Tibial artery (tissue), 4 donors: ENCODE measurements at regions not wholly inside any gene's neighbourhood (a gene's known extent, or its start where the extent isn't known, plus 50 kb on each side); places are given as distances from the start of the nearest gene placed in this dataset.

Source experiments
- DNase-seq, 2 donors: peaks; one replicate each; pipeline ENCODE4 v3.0.0-alpha.2; 2019
- H3K27ac ChIP-seq, 2 donors: fragments of 200-600 bp; sonication (generic) in 1 of 2; 1 replicate in 1 of 2; 2 replicates in 1 of 2; pipeline ENCODE4 v1.5.1; 2018 to 2019; ENCODE audit warnings: mild to moderate bottlenecking in 1 of 2
- H3K27me3 ChIP-seq, 2 donors: fragments of 200-600 bp; sonication (generic) in 1 of 2; one replicate each; pipeline versions ENCODE4 v1.5.1 to v1.6.0; 2016 to 2019
- H3K36me3 ChIP-seq, 3 donors: fragments of 200-600 bp; sonication (generic) in 2 of 3; one replicate each; pipeline ENCODE4 v1.5.1; 2016 to 2019; ENCODE audit warnings: mild to moderate bottlenecking in 2 of 3
- H3K4me1 ChIP-seq, 4 donors: fragments of 200-600 bp; sonication (generic) in 2 of 4; 1 replicate in 3 of 4; 2 replicates in 1 of 4; pipeline ENCODE4 v1.5.1; 2016 to 2019
- H3K4me3 ChIP-seq, 2 donors: fragments of 200-600 bp; sonication (generic) in 1 of 2; 1 replicate in 1 of 2; 2 replicates in 1 of 2; pipeline ENCODE4 v1.5.1; 2018 to 2019; ENCODE audit warnings: mild to moderate bottlenecking in 2 of 2
- H3K9me3 ChIP-seq, 3 donors: fragments of 200-600 bp; sonication (generic) in 1 of 3; one replicate each; pipeline ENCODE4 v1.5.1; 2016 to 2019
- CTCF ChIP-seq, 2 experiments: fragments of 200-600 bp in 1 of 2; fragments of 450-650 bp in 1 of 2; IDR thresholded peaks; one replicate each; pipeline ENCODE4 v1.5.1; 2017 to 2019; ENCODE audit warnings: antibody characterized with exemption in 2 of 2, mild to moderate bottlenecking in 1 of 2, moderate library complexity in 1 of 2
- intact Hi-C: fragments of 100-400 bp; cut with DNase I; formaldehyde crosslinking; loops from one replicate; pipeline ENCODE4 v1.15.0; 2023; ENCODE audit warnings: low total_unique reads

GRCh38 chr9:29213417-29214153 lies 1640.3 kb upstream of the C9orf72 start, which contains the start of gene LINGO2:
TSS of gene LINGO2 (minus strand) at chr9:29213601.
- Histone ChIP-seq H3K4me3 (peak within 1 kb of the TSS in 1 of 2 donors; percentile 37), H3K27ac (no peak within 1 kb of the TSS), H3K36me3 (no peaks in the 10 kb centered on the region), H3K9me3 (no peaks in the 10 kb centered on the region), H3K27me3 (peaks cover 0 to 57% of the 10 kb centered on the region in 2 donors), H3K4me1 (peaks cover 0 to 33% (median 19%) of the 10 kb centered on the region in 4 donors)
- intact Hi-C loops = no loop called here
- DNase-seq = no peak
- no peak for TF ChIP-seq CTCF (IDR thresholded peaks at IDR 0.05)

GRCh38 chr9:29214154-29214689 lies 1640.9 kb upstream of the C9orf72 start:
- DNase-seq = no peak
- intact Hi-C loops = no loop called here
- Histone ChIP-seq H3K4me3 (no peak overlapping the region), H3K36me3 (no peaks in the 10 kb centered on the region), H3K27ac (no peak overlapping the region), H3K27me3 (peaks cover 0 to 57% of the 10 kb centered on the region in 2 donors), H3K4me1 (peaks cover 0 to 33% (median 19%) of the 10 kb centered on the region in 4 donors), H3K9me3 (no peaks in the 10 kb centered on the region)
- no peak for TF ChIP-seq CTCF (IDR thresholded peaks at IDR 0.05)

- no peak overlapping the region for H3K27ac ChIP-seq
- H3K4me3 ChIP-seq = no peak overlapping the region
- no peak for TF ChIP-seq CTCF (IDR thresholded peaks at IDR 0.05)
- intact Hi-C loops = no loop called here
- peaks cover 0 to 33% (median 19%) of the 10 kb centered on the region in 4 donors for H3K4me1 ChIP-seq
- no peaks in the 10 kb centered on the region for H3K9me3 ChIP-seq
- no peaks in the 10 kb centered on the region for H3K36me3 ChIP-seq
- no peak for DNase-seq
- peaks cover 0 to 57% of the 10 kb centered on the region in 2 donors for H3K27me3 ChIP-seq
Measured at GRCh38 chr9:29214690-29215253, 1641.5 kb upstream of the C9orf72 start.

- H3K27ac ChIP-seq = no peak overlapping the region
- H3K9me3 ChIP-seq = no peaks in the 10 kb centered on the region
- H3K36me3 ChIP-seq = no peaks in the 10 kb centered on the region
- peaks cover 0 to 17% (median 12%) of the 10 kb centered on the region in 4 donors for H3K4me1 ChIP-seq
- H3K4me3 ChIP-seq = no peak overlapping the region
- DNase-seq = no peak
- no peak for TF ChIP-seq CTCF (IDR thresholded peaks at IDR 0.05)
- intact Hi-C loops = no loop called here
- peaks cover 0 to 41% of the 10 kb centered on the region in 2 donors for H3K27me3 ChIP-seq
Measured at GRCh38 chr9:29217966-29218365, 1644.7 kb upstream of the C9orf72 start.

GRCh38 chr9:29220596-29221251 lies 1647.4 kb upstream of the C9orf72 start:
- Histone ChIP-seq H3K9me3 (no peaks in the 10 kb centered on the region), H3K27ac (no peak overlapping the region), H3K4me1 (no peaks in the 10 kb centered on the region), H3K36me3 (no peaks in the 10 kb centered on the region), H3K27me3 (peaks cover 0 to 13% of the 10 kb centered on the region in 2 donors), H3K4me3 (no peak overlapping the region)
- no peak for TF ChIP-seq CTCF (IDR thresholded peaks at IDR 0.05)
- no peak for DNase-seq
- intact Hi-C loops = no loop called here
